IMR-90 (cell line): ENCODE measurements at regions not wholly inside any gene's neighbourhood (a gene's known extent, or its start where the extent isn't known, plus 50 kb on each side); places are given as distances from the start of the nearest gene placed in this dataset.

Source experiments
- ATAC-seq: fragments of 200-7000 bp; cut with Tn5 transposase; 2 replicates; pipeline ENCODE4 v1.9.1; 2020; ENCODE audit warnings: low read depth, mild to moderate bottlenecking, moderate library complexity
- BruUV-seq: library from RNA; stranded (reverse); fragments of 400-500 nt; replicated peaks from 2 replicates; lab custom pipeline; 2021; lab: Mats Ljungman, UMichigan
- CTCF ChIA-PET: fragments of 300-600 bp; formaldehyde crosslinking; extraction: SDS; loops from one replicate; lab custom pipeline; 2021; ENCODE audit warnings: antibody characterized with exemption; lab: Yijun Ruan, JAX
- POLR2A ChIA-PET: fragments of 300-600 bp; sonication (Branson Sonifier 250); formaldehyde crosslinking; loops from one replicate; lab custom pipeline; 2022; ENCODE audit warnings: antibody characterized with exemption; ENCODE audit not compliant: unreplicated experiment; lab: Charles Lee
- DNase-seq: peaks from one replicate; pipeline ENCODE4 v3.0.0; 2013
- H2AFZ ChIP-seq: replicated peaks from 2 replicates; pipeline ENCODE3; 2013; ENCODE audit warnings: low read length, mild to moderate bottlenecking; ENCODE audit not compliant: poor library complexity
- H2AK5ac ChIP-seq: 2 replicates; pipeline ENCODE4 v1.6.1; 2013; ENCODE audit warnings: low read depth, low read length, inconsistent platforms
- H2AK9ac ChIP-seq: replicated peaks from 2 replicates; pipeline ENCODE3; 2013; ENCODE audit warnings: mild to moderate bottlenecking, low read depth, low read length, moderate library complexity; ENCODE audit not compliant: poor library complexity
- H2BK120ac ChIP-seq: 2 replicates; pipeline ENCODE4 v1.6.1; 2013; ENCODE audit warnings: low read depth, low read length, inconsistent platforms
- H2BK15ac ChIP-seq: 3 replicates; pipeline ENCODE4 v1.6.1; 2013; ENCODE audit warnings: low read depth, low read length, inconsistent platforms
- H2BK20ac ChIP-seq: 2 replicates; pipeline ENCODE4 v1.6.1; 2013; ENCODE audit warnings: low read depth, mild to moderate bottlenecking, inconsistent platforms, low read length, moderate library complexity
- H2BK5ac ChIP-seq: 2 replicates; pipeline ENCODE4 v1.6.1; 2013; ENCODE audit warnings: mild to moderate bottlenecking, low read depth, low read length, inconsistent platforms; ENCODE audit not compliant: poor library complexity, severe bottlenecking
- H3K14ac ChIP-seq: replicated peaks from 2 replicates; pipeline ENCODE4 v1.6.1; 2013; ENCODE audit warnings: low read depth, low read length, inconsistent platforms
- H3K18ac ChIP-seq: 2 replicates; pipeline ENCODE4 v1.6.1; 2013; ENCODE audit warnings: low read depth, low read length, control low read depth
- H3K23ac ChIP-seq: 2 replicates; pipeline ENCODE4 v1.6.1; 2013; ENCODE audit warnings: low read depth, low read length, inconsistent platforms
- H3K27ac ChIP-seq: 2 replicates; pipeline ENCODE4 v1.5.1; 2013; ENCODE audit warnings: mild to moderate bottlenecking, control low read depth, low read length; ENCODE audit not compliant: insufficient read depth
- H3K27me3 ChIP-seq: 2 replicates; pipeline ENCODE4 v1.6.1; 2013; ENCODE audit warnings: low read length; ENCODE audit not compliant: control insufficient read depth, insufficient read depth
- H3K36me3 ChIP-seq: 2 replicates; pipeline ENCODE4 v1.6.1; 2013; ENCODE audit warnings: low read length, mixed read lengths; ENCODE audit not compliant: control insufficient read depth, insufficient read depth
- H3K4ac ChIP-seq: 2 replicates; pipeline ENCODE4 v1.6.1; 2013; ENCODE audit warnings: low read depth, low read length, inconsistent platforms
- H3K4me1 ChIP-seq: 2 replicates; pipeline ENCODE4 v1.6.1; 2013; ENCODE audit warnings: low read length, mixed read lengths; ENCODE audit not compliant: control insufficient read depth, insufficient read depth
- H3K4me2 ChIP-seq: 2 replicates; pipeline ENCODE4 v1.6.1; 2013; ENCODE audit warnings: low read depth, mild to moderate bottlenecking, control low read depth, low read length, moderate library complexity
- H3K4me3 ChIP-seq: 2 replicates; pipeline ENCODE4 v1.5.1; 2013; ENCODE audit warnings: low read depth, mild to moderate bottlenecking, control low read depth, low read length, moderate library complexity; ENCODE audit not compliant: insufficient read depth
- H3K56ac ChIP-seq: 2 replicates; pipeline ENCODE4 v1.6.1; 2013; ENCODE audit warnings: low read length, inconsistent platforms; ENCODE audit not compliant: insufficient read depth; ENCODE audit errors: extremely low read depth
- H3K79me1 ChIP-seq, 2 experiments: 2 replicates each; pipeline ENCODE4 v1.6.1; 2013; ENCODE audit warnings: low read length in 2 of 2, inconsistent platforms in 1 of 2, low read depth in 1 of 2
- H3K9ac ChIP-seq: 2 replicates; pipeline ENCODE4 v1.6.1; 2013; ENCODE audit warnings: low read depth, low read length, control low read depth
- H3K9me1 ChIP-seq: 2 replicates; pipeline ENCODE4 v1.6.1; 2013; ENCODE audit warnings: low read length, inconsistent platforms; ENCODE audit not compliant: insufficient read depth
- H3K9me3 ChIP-seq: 2 replicates; pipeline ENCODE4 v1.6.1; 2013; ENCODE audit warnings: low read length; ENCODE audit not compliant: control insufficient read depth, insufficient read depth
- H4K20me1 ChIP-seq: 2 replicates; pipeline ENCODE4 v1.6.1; 2013; ENCODE audit warnings: low read length, inconsistent platforms; ENCODE audit not compliant: insufficient read depth
- H4K5ac ChIP-seq: 2 replicates; pipeline ENCODE4 v1.6.1; 2013; ENCODE audit warnings: mild to moderate bottlenecking, low read depth, low read length, control low read depth
- H4K8ac ChIP-seq, 2 experiments: 2 replicates each; pipeline ENCODE4 v1.6.1; 2013; ENCODE audit warnings: low read depth in 2 of 2, low read length in 2 of 2, control low read depth in 1 of 2, inconsistent platforms in 1 of 2
- H4K91ac ChIP-seq: 2 replicates; pipeline ENCODE4 v1.6.1; 2013; ENCODE audit warnings: low read depth, low read length, inconsistent platforms; ENCODE audit not compliant: insufficient read depth
- BHLHE40 ChIP-seq: fragments of 150-350 bp; IDR thresholded peaks from 2 replicates; pipeline ENCODE4 v1.6.1; 2016; ENCODE audit warnings: mild to moderate bottlenecking, low read depth, low read length
- CEBPB ChIP-seq: IDR thresholded peaks from 2 replicates; pipeline ENCODE4 v1.6.1; 2012; ENCODE audit warnings: low read depth, low read length, improper control_type of control experiment
- CHD1 ChIP-seq: IDR thresholded peaks from 2 replicates; pipeline ENCODE4 v1.6.1; 2012; ENCODE audit warnings: low read depth, low read length, improper control_type of control experiment
- ELK1 ChIP-seq: fragments of 150-350 bp; IDR thresholded peaks from 2 replicates; pipeline ENCODE4 v1.6.1; 2016; ENCODE audit warnings: low read depth, mild to moderate bottlenecking, low read length, moderate library complexity, borderline replicate concordance
- FOS ChIP-seq: fragments of 150-350 bp; IDR thresholded peaks from 2 replicates; pipeline ENCODE4 v1.6.1; 2016; ENCODE audit warnings: low read depth, low read length
- MAFK ChIP-seq: IDR thresholded peaks from 2 replicates; pipeline ENCODE4 v1.6.1; 2012; ENCODE audit warnings: low read depth, low read length, improper control_type of control experiment
- MAZ ChIP-seq: IDR thresholded peaks from 2 replicates; pipeline ENCODE4 v1.6.1; 2012; ENCODE audit warnings: low read depth, mild to moderate bottlenecking, low read length, improper control_type of control experiment, moderate library complexity, borderline replicate concordance
- MXI1 ChIP-seq: IDR thresholded peaks from 2 replicates; pipeline ENCODE4 v1.6.1; 2012; ENCODE audit warnings: low read depth, mild to moderate bottlenecking, low read length, moderate library complexity, borderline replicate concordance
- NFE2L2 ChIP-seq: fragments of 150-350 bp; IDR thresholded peaks from 2 replicates; pipeline ENCODE4 v1.6.1; 2016; ENCODE audit warnings: low read depth, mild to moderate bottlenecking, low read length
- POLR2A ChIP-seq: IDR thresholded peaks from 2 replicates; pipeline ENCODE4 v1.6.1; 2012; ENCODE audit warnings: mild to moderate bottlenecking, low read depth, low read length
- RAD21 ChIP-seq: IDR thresholded peaks from 2 replicates; pipeline ENCODE4 v1.6.1; 2012; ENCODE audit warnings: low read length, improper control_type of control experiment
- RCOR1 ChIP-seq: IDR thresholded peaks from 2 replicates; pipeline ENCODE4 v1.6.1; 2012; ENCODE audit warnings: mild to moderate bottlenecking, low read length, improper control_type of control experiment; ENCODE audit not compliant: insufficient replicate concordance
- RFX5 ChIP-seq: IDR thresholded peaks from 2 replicates; pipeline ENCODE4 v1.8.0; 2012; ENCODE audit warnings: low read depth, mild to moderate bottlenecking, low read length, moderate library complexity
- SMC3 ChIP-seq: fragments of 150-350 bp; IDR thresholded peaks from 2 replicates; pipeline ENCODE4 v1.6.1; 2016; ENCODE audit warnings: low read depth, mild to moderate bottlenecking, antibody characterized with exemption, low read length, moderate library complexity
- USF2 ChIP-seq: fragments of 150-350 bp; IDR thresholded peaks from 2 replicates; pipeline ENCODE4 v1.6.1; 2017; ENCODE audit warnings: mild to moderate bottlenecking, antibody characterized with exemption, low read length, low read depth
- WGBS, 2 experiments: methylation state at CpG; one replicate each; pipeline versions ENCODE4 v1.1.5 to v1.1.7; 2013; ENCODE audit warnings: missing lambda C conversion rate in 2 of 2; ENCODE audit not compliant: insufficient read length in 1 of 2; ENCODE audit errors: extremely low coverage in 2 of 2; 5-methylcytosine and 5-hydroxymethylcytosine counted together
- dilution Hi-C: fragments of 300-500 bp; cut with HindIII; formaldehyde crosslinking; loops from one replicate; pipeline ENCODE4 v1.14.3; 2018; ENCODE audit warnings: low sequenced_read_pairs; ENCODE audit not compliant: unreplicated experiment
- in situ Hi-C: fragments of 300-500 bp; cut with MboI; formaldehyde crosslinking; loops from 3 replicates; pipeline ENCODE4 v1.14.3; 2019; ENCODE audit warnings: low sequenced_read_pairs, inconsistent platforms, mixed read lengths
- intact Hi-C: fragments of 100-400 bp; cut with micrococcal nuclease; formaldehyde crosslinking; loops from 2 replicates; pipeline ENCODE4 v1.10.0; 2022
- TF ChIP-seq, protein P1 (sequence below): conservative IDR thresholded peaks from 2 replicates; pipeline ENCODE4 v1.5.1; 2012; ENCODE audit warnings: mild to moderate bottlenecking, low read depth, low read length, improper control_type of control experiment

DNA sequence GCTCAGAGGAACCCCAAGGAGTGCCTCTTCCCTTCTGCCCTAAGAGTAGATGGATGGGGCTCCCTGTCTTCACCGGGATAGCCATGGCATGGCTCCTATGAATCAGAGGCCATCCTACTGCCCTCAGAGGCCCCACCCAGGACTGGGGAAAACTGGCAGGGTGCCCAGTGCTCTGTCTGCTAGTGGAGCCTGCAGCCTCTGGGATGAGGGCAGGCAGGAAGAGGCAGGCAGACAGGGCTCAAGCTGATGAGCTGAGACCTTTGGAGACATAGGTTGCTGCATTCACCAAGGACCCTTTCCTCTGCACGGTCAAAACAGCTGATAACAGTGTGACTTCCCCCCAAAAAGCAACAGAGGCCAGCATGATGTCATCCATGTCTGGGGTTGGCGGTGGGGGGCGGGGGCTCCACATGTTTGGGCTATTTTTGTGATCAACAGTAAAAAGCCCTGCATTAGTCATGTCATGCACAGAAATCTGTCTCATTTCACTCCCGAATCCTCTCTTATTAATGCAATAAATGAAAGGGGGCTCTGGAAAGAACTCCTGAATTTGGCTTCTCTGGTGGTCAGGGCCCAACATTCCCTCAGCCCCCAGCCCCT lies 207.6 kb upstream of the MAMLD1 start:
- intact Hi-C loops: no loop called here
- CTCF ChIA-PET: no interaction called here
- peak overlapping the region; percentile 54 for H2AFZ ChIP-seq

More for the DNA sequence above, 207.6 kb upstream of the MAMLD1 start:
- H4K20me1 ChIP-seq: no peaks in the 10 kb centered on the region
- in situ Hi-C loops (no loop called here), dilution Hi-C loops (no loop called here)
- no peak overlapping the region for H2BK5ac ChIP-seq
- 0 out of 2 replicates have a peak, but pooled peaks cover 7% of the 10 kb centered on the region for H3K9me1 ChIP-seq
- no peaks in the 10 kb centered on the region for H3K36me3 ChIP-seq
- DNase-seq (peak; percentile 55), ATAC-seq (peak; percentile 82)
- H2BK120ac ChIP-seq: peak overlapping the region; percentile 42; the same call in 1 of the 2 replicates
- no peaks in the 10 kb centered on the region; the same call in 1 of the 2 replicates for H3K27me3 ChIP-seq
- no peak overlapping the region for H4K5ac ChIP-seq
- H3K23ac ChIP-seq: no peak overlapping the region
- WGBS, 2 experiments: 17% methylated on average over 1 of the region's 5 CpGs; no CpG with 5 or more reads in 1 of the 2 experiments
- H3K14ac ChIP-seq: no peak overlapping the region
- H2AK5ac ChIP-seq: peak overlapping the region; percentile 49; the same call in 1 of the 2 replicates
- no peak overlapping the region for H3K18ac ChIP-seq
- no peaks in the 10 kb centered on the region for H3K9me3 ChIP-seq
- H3K4me1 ChIP-seq: peaks cover 4% of the 10 kb centered on the region
- no peak overlapping the region for H2BK20ac ChIP-seq
- H3K56ac ChIP-seq: no peak overlapping the region
- no peak for TF ChIP-seq FOS
- TF ChIP-seq MXI1: no peak
- TF ChIP-seq SMC3: no peak
- no peak for TF ChIP-seq POLR2A
- TF ChIP-seq ELK1: no peak
- TF ChIP-seq MAFK: no peak
- TF ChIP-seq, protein P1, sequence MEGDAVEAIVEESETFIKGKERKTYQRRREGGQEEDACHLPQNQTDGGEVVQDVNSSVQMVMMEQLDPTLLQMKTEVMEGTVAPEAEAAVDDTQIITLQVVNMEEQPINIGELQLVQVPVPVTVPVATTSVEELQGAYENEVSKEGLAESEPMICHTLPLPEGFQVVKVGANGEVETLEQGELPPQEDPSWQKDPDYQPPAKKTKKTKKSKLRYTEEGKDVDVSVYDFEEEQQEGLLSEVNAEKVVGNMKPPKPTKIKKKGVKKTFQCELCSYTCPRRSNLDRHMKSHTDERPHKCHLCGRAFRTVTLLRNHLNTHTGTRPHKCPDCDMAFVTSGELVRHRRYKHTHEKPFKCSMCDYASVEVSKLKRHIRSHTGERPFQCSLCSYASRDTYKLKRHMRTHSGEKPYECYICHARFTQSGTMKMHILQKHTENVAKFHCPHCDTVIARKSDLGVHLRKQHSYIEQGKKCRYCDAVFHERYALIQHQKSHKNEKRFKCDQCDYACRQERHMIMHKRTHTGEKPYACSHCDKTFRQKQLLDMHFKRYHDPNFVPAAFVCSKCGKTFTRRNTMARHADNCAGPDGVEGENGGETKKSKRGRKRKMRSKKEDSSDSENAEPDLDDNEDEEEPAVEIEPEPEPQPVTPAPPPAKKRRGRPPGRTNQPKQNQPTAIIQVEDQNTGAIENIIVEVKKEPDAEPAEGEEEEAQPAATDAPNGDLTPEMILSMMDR: no peak
- TF ChIP-seq RCOR1: no peak
- TF ChIP-seq MAZ: no peak
- TF ChIP-seq NFE2L2: no peak
- no peak for TF ChIP-seq RFX5
- TF ChIP-seq CEBPB: no peak
- no peak for TF ChIP-seq CHD1
- TF ChIP-seq USF2: no peak
- no peak for TF ChIP-seq BHLHE40
- TF ChIP-seq RAD21: no peak
- H3K27ac ChIP-seq: no peak overlapping the region
- H3K9ac ChIP-seq: no peak overlapping the region
- H3K4ac ChIP-seq: peak overlapping the region; percentile 60; the same call in 1 of the 2 replicates
- H4K91ac ChIP-seq: no peak overlapping the region; the same call in 1 of the 2 replicates
- peak overlapping the region; percentile 22 for H2AK9ac ChIP-seq
- H4K8ac ChIP-seq: peak overlapping the region in 1 of 2 experiments; percentile 47; a peak in 1 of 4 replicates
- H2BK15ac ChIP-seq: no peak overlapping the region
- H3K79me1 ChIP-seq: no peaks in the 10 kb centered on the region
- no peak overlapping the region for H3K4me3 ChIP-seq
- BruUV-seq: no TSS peak
- POLR2A ChIA-PET: no interaction called here
- H3K4me2 ChIP-seq: no peak overlapping the region
